Occipital lobe (tissue), 1 donor: ENCODE measurements at regions not wholly inside any gene's neighbourhood (a gene's known extent, or its start where the extent isn't known, plus 50 kb on each side); places are given as distances from the start of the nearest gene placed in this dataset.

Experiments
- DNase-seq: peaks from one replicate; lab custom pipeline; 2025; lab: John Stamatoyannopoulos, UW

GRCh38 chr14:53807542-53807941 lies 149.1 kb downstream of the BMP4 start:
- DNase-seq: no peak

GRCh38 chr14:53807108-53807507 lies 149.5 kb downstream of the BMP4 start:
- DNase-seq: no peak

- DNase-seq: no peak
These were observed 159.9 kb downstream of the BMP4 start for GRCh38 chr14:53796734-53797133.

- DNase-seq: no peak
These were observed 162.7 kb downstream of the BMP4 start for GRCh38 chr14:53793790-53794505.

GRCh38 chr14:53792909-53793308 lies 163.7 kb downstream of the BMP4 start:
- no peak for DNase-seq

GRCh38 chr14:53790731-53791500 lies 165.7 kb downstream of the BMP4 start:
- no peak for DNase-seq

- DNase-seq: no peak
These were observed 168.1 kb downstream of the BMP4 start for GRCh38 chr14:53788566-53788965.

- no peak for DNase-seq
These were observed 170.6 kb downstream of the BMP4 start for GRCh38 chr14:53786045-53786444.

- DNase-seq: no peak
These were observed 171.9 kb downstream of the BMP4 start for GRCh38 chr14:53784688-53785087.

GRCh38 chr14:53783256-53783655 lies 173.4 kb downstream of the BMP4 start:
- DNase-seq: no peak

GRCh38 chr14:53780051-53780555 lies 176.5 kb downstream of the BMP4 start:
- no peak for DNase-seq

GRCh38 chr14:53779301-53779700 lies 177.3 kb downstream of the BMP4 start:
- DNase-seq: no peak

- DNase-seq: no peak
These were observed 178.4 kb downstream of the BMP4 start for GRCh38 chr14:53778263-53778662.

- no peak for DNase-seq
These were observed 183.7 kb downstream of the BMP4 start for GRCh38 chr14:53772936-53773335.

GRCh38 chr14:53767566-53767965 lies 189.1 kb downstream of the BMP4 start:
- no peak for DNase-seq

GRCh38 chr14:53766601-53767000 lies 190.0 kb downstream of the BMP4 start:
- DNase-seq: no peak

- no peak for DNase-seq
These were observed 190.5 kb downstream of the BMP4 start for GRCh38 chr14:53766106-53766505.

GRCh38 chr14:53764846-53765245 lies 191.8 kb downstream of the BMP4 start:
- DNase-seq: no peak

- no peak for DNase-seq
These were observed 198.5 kb downstream of the BMP4 start for GRCh38 chr14:53758141-53758540.

- no peak for DNase-seq
These were observed 198.9 kb downstream of the BMP4 start for GRCh38 chr14:53757732-53758131.

GRCh38 chr14:53751650-53752049 lies 205.0 kb downstream of the BMP4 start:
- DNase-seq: no peak

- no peak for DNase-seq
These were observed 207.9 kb downstream of the BMP4 start for GRCh38 chr14:53748691-53749090.

GRCh38 chr14:53744857-53745256 lies 211.8 kb downstream of the BMP4 start:
- DNase-seq: no peak
